Calu3 (cell line): ENCODE measurements at regions not wholly inside any gene's neighbourhood (a gene's known extent, or its start where the extent isn't known, plus 50 kb on each side); places are given as distances from the start of the nearest gene placed in this dataset.

ENCODE experiments used
- BruUV-seq: library from RNA; stranded (reverse); fragments of 400-500 nt; replicated peaks from 2 replicates; lab custom pipeline; 2021; lab: Mats Ljungman, UMichigan
- CTCF ChIA-PET: fragments of 300-600 bp; sonication (Branson Sonifier 250); formaldehyde crosslinking; loops from one replicate; lab custom pipeline; 2022; ENCODE audit warnings: antibody characterized with exemption; lab: Charles Lee
- DNase-seq: peaks from one replicate; pipeline ENCODE4 v3.0.0; 2022
- H3K27ac Mint-ChIP-seq: one replicate; pipeline ENCODE4 v1.8.0; 2022; ENCODE audit warnings: mixed read lengths; ENCODE audit not compliant: unreplicated experiment
- H3K27me3 Mint-ChIP-seq: one replicate; pipeline ENCODE4 v1.8.0; 2022; ENCODE audit warnings: mixed read lengths; ENCODE audit not compliant: unreplicated experiment
- H3K36me3 Mint-ChIP-seq: one replicate; pipeline ENCODE4 v1.8.0; 2022; ENCODE audit warnings: mild to moderate bottlenecking, moderate library complexity, mixed read lengths; ENCODE audit not compliant: insufficient read depth, unreplicated experiment
- H3K4me1 Mint-ChIP-seq: one replicate; pipeline ENCODE4 v1.8.0; 2022; ENCODE audit warnings: mild to moderate bottlenecking, low read depth, mixed read lengths; ENCODE audit not compliant: unreplicated experiment
- H3K4me3 Mint-ChIP-seq: one replicate; pipeline ENCODE4 v1.8.0; 2022; ENCODE audit warnings: mild to moderate bottlenecking, low read depth, moderate library complexity, mixed read lengths; ENCODE audit not compliant: unreplicated experiment
- H3K9me3 Mint-ChIP-seq: one replicate; pipeline ENCODE4 v1.8.0; 2022; ENCODE audit warnings: low read depth, mixed read lengths; ENCODE audit not compliant: unreplicated experiment
- CTCF ChIP-seq: fragments of 200-600 bp; IDR thresholded peaks from one replicate; pipeline ENCODE4 v1.8.0; 2022; ENCODE audit warnings: antibody characterized with exemption; ENCODE audit not compliant: unreplicated experiment
- intact Hi-C: fragments of 100-400 bp; cut with micrococcal nuclease; formaldehyde crosslinking; loops from one replicate; pipeline ENCODE4 v1.10.0; 2022; ENCODE audit not compliant: unreplicated experiment

- H3K4me1 Mint-ChIP-seq = no peaks in the 10 kb centered on the region
- no peak for TF ChIP-seq CTCF
- no peak for DNase-seq
- no peak overlapping the region for H3K4me3 Mint-ChIP-seq
- H3K27ac Mint-ChIP-seq = no peak overlapping the region
- H3K27me3 Mint-ChIP-seq = no peaks in the 10 kb centered on the region
- H3K9me3 Mint-ChIP-seq = no peaks in the 10 kb centered on the region
- intact Hi-C loops = no loop called here
- BruUV-seq = no TSS peak
- no peaks in the 10 kb centered on the region for H3K36me3 Mint-ChIP-seq
- CTCF ChIA-PET = no interaction called here
Observed at GRCh38 chr4:110994781-110995180, 371.9 kb upstream of the PITX2 start.

GRCh38 chr4:110998320-110998719 is 375.4 kb upstream of the PITX2 start:
- Mint-ChIP-seq H3K4me3 (no peak overlapping the region), H3K36me3 (no peaks in the 10 kb centered on the region), H3K9me3 (no peaks in the 10 kb centered on the region), H3K27ac (no peak overlapping the region), H3K27me3 (no peaks in the 10 kb centered on the region), H3K4me1 (no peaks in the 10 kb centered on the region)
- BruUV-seq = no TSS peak
- no peak for DNase-seq
- intact Hi-C loops = no loop called here
- no peak for TF ChIP-seq CTCF
- CTCF ChIA-PET = no interaction called here

- TF ChIP-seq CTCF = no peak
- CTCF ChIA-PET = no interaction called here
- intact Hi-C loops = no loop called here
- Mint-ChIP-seq H3K27ac (no peak overlapping the region), H3K4me3 (no peak overlapping the region), H3K4me1 (peaks cover 7% of the 10 kb centered on the region), H3K27me3 (no peaks in the 10 kb centered on the region), H3K9me3 (no peaks in the 10 kb centered on the region), H3K36me3 (no peaks in the 10 kb centered on the region)
- no peak for DNase-seq
- BruUV-seq = no TSS peak
Observed at GRCh38 chr4:111011458-111011857, 388.6 kb upstream of the PITX2 start.

- Mint-ChIP-seq H3K9me3 (no peaks in the 10 kb centered on the region), H3K4me1 (peaks cover 7% of the 10 kb centered on the region), H3K27me3 (no peaks in the 10 kb centered on the region), H3K36me3 (no peaks in the 10 kb centered on the region), H3K27ac (no peak overlapping the region), H3K4me3 (no peak overlapping the region)
- DNase-seq = no peak
- no peak for TF ChIP-seq CTCF
- CTCF ChIA-PET = no interaction called here
- BruUV-seq = no TSS peak
- intact Hi-C loops = no loop called here
Observed at GRCh38 chr4:111013846-111014245, 391.0 kb upstream of the PITX2 start.
